AG04450 (cell line): ENCODE measurements at regions not wholly inside any gene's neighbourhood (a gene's known extent, or its start where the extent isn't known, plus 50 kb on each side); places are given as distances from the start of the nearest gene placed in this dataset.

Experiments used
- CTCF ChIA-PET: fragments of 300-600, 350-600 bp; formaldehyde crosslinking; extraction: SDS; loops from one replicate; lab custom pipeline; 2022; ENCODE audit warnings: antibody characterized with exemption, inconsistent platforms; lab: Charles Lee
- POLR2A ChIA-PET: fragments of 350-600 bp; formaldehyde crosslinking; extraction: SDS; loops from one replicate; lab custom pipeline; 2021; ENCODE audit warnings: antibody characterized with exemption, inconsistent platforms; lab: Yijun Ruan, JAX
- DNase-seq: peaks from one replicate; pipeline ENCODE4 v3.0.0-alpha.2; 2011; ENCODE audit warnings: low read depth, low spot score
- H3K27ac ChIP-seq: one replicate; pipeline ENCODE4 v1.5.1; 2012; ENCODE audit warnings: low read depth, low read length, control low read depth
- H3K27me3 ChIP-seq: one replicate; pipeline ENCODE4 v1.6.0; 2012; ENCODE audit warnings: low read length; ENCODE audit not compliant: control insufficient read depth, insufficient read depth
- H3K4me3 ChIP-seq: 2 replicates; pipeline ENCODE4 v1.5.1; 2011; ENCODE audit warnings: mild to moderate bottlenecking, low read depth, low read length, control low read depth
- H3K9me3 ChIP-seq: 2 replicates; pipeline ENCODE4 v1.5.1; 2012; ENCODE audit warnings: low read length; ENCODE audit not compliant: control insufficient read depth, insufficient read depth
- CTCF ChIP-seq: IDR thresholded peaks from 2 replicates; pipeline ENCODE4 v1.5.1; 2011; ENCODE audit warnings: low read depth, low read length, control low read depth, inconsistent platforms

- no peaks in the 10 kb centered on the region for H3K9me3 ChIP-seq
- no peak for TF ChIP-seq CTCF
- no peak overlapping the region for H3K4me3 ChIP-seq
- H3K27ac ChIP-seq, result no peak overlapping the region
- ChIA-PET POLR2A (no interaction called here), CTCF (no interaction called here)
- no peaks in the 10 kb centered on the region for H3K27me3 ChIP-seq
- no peak for DNase-seq
Measured at GRCh38 chr12:67151886-67152285, 117.3 kb upstream of the CAND1 start.

- ChIA-PET CTCF (interaction anchor here (0.8 kb wide), 1 partner anchor 9 kb away, joined by 4 read pairs; no protein-coding TSS in a partner anchor), POLR2A (no interaction called here)
- no peaks in the 10 kb centered on the region for H3K27me3 ChIP-seq
- no peak for TF ChIP-seq CTCF
- no peak for DNase-seq
- no peak overlapping the region for H3K27ac ChIP-seq
- no peaks in the 10 kb centered on the region for H3K9me3 ChIP-seq
- H3K4me3 ChIP-seq, result no peak overlapping the region
Measured at GRCh38 chr12:67152451-67152850, 116.7 kb upstream of the CAND1 start.

GRCh38 chr12:67154901-67155300 lies 114.3 kb upstream of the CAND1 start:
- Histone ChIP-seq H3K9me3 (no peaks in the 10 kb centered on the region), H3K27ac (no peak overlapping the region), H3K4me3 (no peak overlapping the region), H3K27me3 (no peaks in the 10 kb centered on the region)
- TF ChIP-seq CTCF, result no peak
- ChIA-PET CTCF (no interaction called here), POLR2A (no interaction called here)
- DNase-seq, result no peak

GRCh38 chr12:67155863-67156262 lies 113.3 kb upstream of the CAND1 start:
- H3K27ac ChIP-seq, result no peak overlapping the region
- ChIA-PET CTCF (interaction anchor here (0.6 kb wide), 1 partner anchor 342 kb away, joined by 3 read pairs; no protein-coding TSS in a partner anchor), POLR2A (no interaction called here)
- no peaks in the 10 kb centered on the region for H3K27me3 ChIP-seq
- TF ChIP-seq CTCF, result no peak
- no peaks in the 10 kb centered on the region for H3K9me3 ChIP-seq
- no peak overlapping the region for H3K4me3 ChIP-seq
- DNase-seq, result no peak

- POLR2A ChIA-PET, result no interaction called here
- CTCF ChIA-PET, result interaction anchor here (0.6 to 1.5 kb wide), 15 partner anchors 9 to 782 kb away, joined by 3 to 15 read pairs (median 4); partner anchors contain the start of gene CAND1
- no peak for DNase-seq
- no peak overlapping the region for H3K4me3 ChIP-seq
- H3K27ac ChIP-seq, result no peak overlapping the region
- H3K27me3 ChIP-seq, result no peaks in the 10 kb centered on the region
- TF ChIP-seq CTCF, result peak; percentile 60
- no peaks in the 10 kb centered on the region for H3K9me3 ChIP-seq
Measured at GRCh38 chr12:67161322-67161918, 107.7 kb upstream of the CAND1 start.
